SK-N-SH treated with all-trans-retinoic acid at 6 μM for 48 hours (cell line): ENCODE measurements at regions not wholly inside any gene's neighbourhood (a gene's known extent, or its start where the extent isn't known, plus 50 kb on each side); places are given as distances from the start of the nearest gene placed in this dataset.

ENCODE experiments used
- ATAC-seq: fragments of 200-7000 bp; cut with Tn5 transposase; 3 replicates; pipeline ENCODE4 v1.9.1; 2020; ENCODE audit warnings: mild to moderate bottlenecking, moderate library complexity
- ARNTL ChIP-seq: fragments of 450-650 bp; formaldehyde crosslinking; IDR thresholded peaks from 2 replicates; pipeline ENCODE4 v1.5.0; 2020; ENCODE audit warnings: low read depth, mild to moderate bottlenecking, moderate library complexity, borderline replicate concordance
- BACH2 ChIP-seq: fragments of 250-450 bp; sonication (Bioruptor Pico); IDR thresholded peaks from 2 replicates; pipeline ENCODE4 v1.9.0; 2021; ENCODE audit warnings: mild to moderate bottlenecking, borderline replicate concordance
- CREB5 ChIP-seq: fragments of 250-450 bp; sonication (Bioruptor Pico); IDR thresholded peaks from 2 replicates; pipeline ENCODE4 v1.5.1; 2020; ENCODE audit warnings: low read depth, mild to moderate bottlenecking, moderate library complexity
- CSDC2 ChIP-seq: fragments of 250-450 bp; sonication (Bioruptor Pico); IDR thresholded peaks from 2 replicates; pipeline ENCODE4 v1.5.0; 2020; ENCODE audit warnings: mild to moderate bottlenecking, moderate library complexity
- ESRRG ChIP-seq: fragments of 250-450 bp; sonication (Bioruptor Pico); IDR thresholded peaks from 2 replicates; pipeline ENCODE4 v1.6.1; 2021; ENCODE audit warnings: mild to moderate bottlenecking
- GLIS3 ChIP-seq: fragments of 250-450 bp; sonication (Bioruptor Pico); IDR thresholded peaks from 2 replicates; pipeline ENCODE4 v1.5.0; 2020; ENCODE audit warnings: mild to moderate bottlenecking, moderate library complexity
- ISL1 ChIP-seq: fragments of 250-450 bp; sonication (Bioruptor Pico); IDR thresholded peaks from 2 replicates; pipeline ENCODE4 v2.1.2; 2022; ENCODE audit warnings: mild to moderate bottlenecking, moderate library complexity
- OSR1 ChIP-seq: fragments of 250-450 bp; sonication (Bioruptor Pico); IDR thresholded peaks from 2 replicates; pipeline ENCODE4 v1.8.0; 2022; ENCODE audit warnings: moderate library complexity, mild to moderate bottlenecking, inconsistent platforms
- PATZ1 ChIP-seq: fragments of 250-450 bp; sonication (Bioruptor Pico); IDR thresholded peaks from 2 replicates; pipeline ENCODE4 v1.8.0; 2020; ENCODE audit warnings: mild to moderate bottlenecking, moderate library complexity, borderline replicate concordance
- POU6F1 ChIP-seq: fragments of 250-450 bp; sonication (Bioruptor Pico); IDR thresholded peaks from 2 replicates; pipeline ENCODE4 v1.8.0; 2021; ENCODE audit warnings: low read depth, mild to moderate bottlenecking, moderate library complexity, borderline replicate concordance
- PPARA ChIP-seq: fragments of 250-450 bp; sonication (Bioruptor Pico); IDR thresholded peaks from 2 replicates; pipeline ENCODE4 v1.5.0; 2020; ENCODE audit warnings: mild to moderate bottlenecking, borderline replicate concordance
- RARB ChIP-seq: fragments of 250-450 bp; sonication (Bioruptor Pico); IDR thresholded peaks from 2 replicates; pipeline ENCODE4 v1.8.0; 2021; ENCODE audit warnings: mild to moderate bottlenecking, moderate library complexity
- SNAI2 ChIP-seq: fragments of 250-450 bp; sonication (Bioruptor Pico); IDR thresholded peaks from 2 replicates; pipeline ENCODE4 v1.5.0; 2020; ENCODE audit warnings: mild to moderate bottlenecking, moderate library complexity
- TCF4 ChIP-seq: fragments of 250-450 bp; sonication (Bioruptor Pico); IDR thresholded peaks from 2 replicates; pipeline ENCODE4 v1.8.0; 2021; ENCODE audit warnings: mild to moderate bottlenecking, moderate library complexity, borderline replicate concordance
- TOX ChIP-seq: fragments of 250-450 bp; sonication (Bioruptor Pico); IDR thresholded peaks from 2 replicates; pipeline ENCODE4 v1.8.0; 2021; ENCODE audit warnings: mild to moderate bottlenecking, moderate library complexity, borderline replicate concordance
- ZC3H10 ChIP-seq: fragments of 250-450 bp; sonication (Bioruptor Pico); IDR thresholded peaks from 2 replicates; pipeline ENCODE4 v1.5.1; 2021; ENCODE audit warnings: mild to moderate bottlenecking, moderate library complexity
- ZFP3 ChIP-seq: fragments of 250-450 bp; sonication (Bioruptor Pico); IDR thresholded peaks from 2 replicates; pipeline ENCODE4 v1.5.0; 2020; ENCODE audit warnings: mild to moderate bottlenecking, moderate library complexity
- ZFP30 ChIP-seq: fragments of 450-650 bp; formaldehyde crosslinking; IDR thresholded peaks from 2 replicates; pipeline ENCODE4 v1.5.0; 2022; ENCODE audit warnings: mild to moderate bottlenecking, moderate library complexity
- ZNF565 ChIP-seq: fragments of 450-650 bp; formaldehyde crosslinking; conservative IDR thresholded peaks from 2 replicates; pipeline ENCODE4 v1.5.0; 2020; ENCODE audit warnings: low read depth, mild to moderate bottlenecking, moderate library complexity
- ZNF70 ChIP-seq: fragments of 450-650 bp; formaldehyde crosslinking; IDR thresholded peaks from 2 replicates; pipeline ENCODE4 v1.5.0; 2020; ENCODE audit warnings: mild to moderate bottlenecking, moderate library complexity
- ZNF8 ChIP-seq: fragments of 450-650 bp; formaldehyde crosslinking; IDR thresholded peaks from 2 replicates; pipeline ENCODE4 v1.5.0; 2020; ENCODE audit warnings: mild to moderate bottlenecking, moderate library complexity
- TF ChIP-seq, protein P1 (sequence below): fragments of 250-450 bp; sonication (Bioruptor Pico); IDR thresholded peaks from 2 replicates; pipeline ENCODE4 v1.5.1; 2021; ENCODE audit warnings: mild to moderate bottlenecking, moderate library complexity
- TF ChIP-seq, protein P2 (sequence below): fragments of 250-450 bp; sonication (Bioruptor Pico); IDR thresholded peaks from 2 replicates; pipeline ENCODE4 v1.5.0; 2020; ENCODE audit warnings: mild to moderate bottlenecking, moderate library complexity

GRCh38 chr2:21544392-21544791 is 420.6 kb downstream of the TDRD15 start:
- peak; percentile 62 for TF ChIP-seq TCF4 (CRISPR knock-in tag)
- no peak for TF ChIP-seq ZNF8 (CRISPR knock-in tag)
- ATAC-seq, result no peak

DNA sequence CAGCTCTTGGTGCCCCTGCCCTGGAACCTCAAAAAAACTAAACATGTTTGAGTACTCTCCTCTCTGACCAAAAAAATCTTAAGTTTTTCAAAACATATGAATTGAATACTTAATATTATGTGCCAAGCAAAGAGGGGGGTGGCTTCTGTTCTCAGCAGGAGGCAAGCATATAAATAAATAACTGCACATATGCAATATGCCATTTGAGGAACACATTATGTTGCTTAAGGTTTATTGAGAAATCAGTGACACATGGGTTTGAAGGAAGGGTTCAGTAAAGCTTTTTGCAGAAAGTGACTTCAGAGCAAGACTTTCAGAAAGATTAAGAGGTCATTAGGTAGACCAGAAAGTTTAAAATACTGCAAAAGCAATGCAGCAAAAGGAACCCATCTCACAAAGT is 429.2 kb downstream of the TDRD15 start:
- TF ChIP-seq ISL1 (CRISPR knock-in tag) (no peak), TOX (CRISPR knock-in tag) (no peak), ZNF565 (no peak), PATZ1 (CRISPR knock-in tag) (no peak), ESRRG (CRISPR knock-in tag) (no peak), ZFP30 (CRISPR knock-in tag) (no peak), CREB5 (CRISPR knock-in tag) (no peak), ZNF8 (CRISPR knock-in tag) (no peak), SNAI2 (no peak), PPARA (CRISPR knock-in tag) (no peak)
- TF ChIP-seq, protein P1, sequence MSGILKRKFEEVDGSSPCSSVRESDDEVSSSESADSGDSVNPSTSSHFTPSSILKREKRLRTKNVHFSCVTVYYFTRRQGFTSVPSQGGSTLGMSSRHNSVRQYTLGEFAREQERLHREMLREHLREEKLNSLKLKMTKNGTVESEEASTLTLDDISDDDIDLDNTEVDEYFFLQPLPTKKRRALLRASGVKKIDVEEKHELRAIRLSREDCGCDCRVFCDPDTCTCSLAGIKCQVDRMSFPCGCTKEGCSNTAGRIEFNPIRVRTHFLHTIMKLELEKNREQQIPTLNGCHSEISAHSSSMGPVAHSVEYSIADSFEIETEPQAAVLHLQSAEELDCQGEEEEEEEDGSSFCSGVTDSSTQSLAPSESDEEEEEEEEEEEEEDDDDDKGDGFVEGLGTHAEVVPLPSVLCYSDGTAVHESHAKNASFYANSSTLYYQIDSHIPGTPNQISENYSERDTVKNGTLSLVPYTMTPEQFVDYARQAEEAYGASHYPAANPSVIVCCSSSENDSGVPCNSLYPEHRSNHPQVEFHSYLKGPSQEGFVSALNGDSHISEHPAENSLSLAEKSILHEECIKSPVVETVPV (CRISPR knock-in tag), result no peak
- TF ChIP-seq, all 23 proteins: peak for 0
- no peak for ATAC-seq

DNA sequence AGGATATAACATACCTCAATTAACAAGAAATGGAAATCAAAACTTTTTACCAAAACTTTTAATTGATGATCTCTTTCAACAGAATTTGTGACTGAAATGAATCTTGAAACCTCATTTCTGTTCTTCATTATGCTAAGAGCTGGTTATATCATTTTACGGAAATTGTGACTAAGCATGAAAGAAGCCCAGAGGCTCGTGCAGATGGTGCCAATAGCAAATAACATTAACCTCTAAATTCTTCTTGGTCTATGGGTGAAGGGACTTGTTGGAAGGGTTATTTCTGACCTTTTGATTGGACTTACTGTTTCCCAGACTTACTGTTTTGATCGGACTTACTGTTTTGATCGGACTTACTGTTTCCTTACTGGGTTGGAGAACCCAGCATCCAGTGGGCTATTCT is 435.6 kb downstream of the TDRD15 start:
- TF ChIP-seq TOX (CRISPR knock-in tag), result no peak
- no peak for TF ChIP-seq ARNTL (CRISPR knock-in tag)
- TF ChIP-seq CREB5 (CRISPR knock-in tag), result no peak
- no peak for ATAC-seq

DNA sequence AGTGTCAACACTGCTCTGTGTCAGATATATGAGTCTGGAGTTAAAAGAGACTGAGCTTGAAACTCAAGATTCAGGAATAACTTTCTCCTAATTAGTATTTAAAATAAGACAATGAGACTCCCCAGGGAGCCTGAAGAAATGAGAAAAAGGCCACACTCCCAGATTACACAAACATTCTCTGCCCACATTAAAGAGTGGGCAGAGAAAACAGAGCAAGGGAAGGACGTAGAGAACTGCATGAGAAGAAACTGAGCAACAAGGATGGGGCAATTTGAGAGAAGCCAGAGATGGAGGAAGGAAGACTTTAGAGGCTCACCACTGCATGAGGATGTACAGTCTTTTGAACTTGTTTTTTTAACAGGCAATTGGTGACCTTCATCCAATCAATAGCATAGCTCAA is 438.2 kb downstream of the TDRD15 start:
- TF ChIP-seq, protein P2, sequence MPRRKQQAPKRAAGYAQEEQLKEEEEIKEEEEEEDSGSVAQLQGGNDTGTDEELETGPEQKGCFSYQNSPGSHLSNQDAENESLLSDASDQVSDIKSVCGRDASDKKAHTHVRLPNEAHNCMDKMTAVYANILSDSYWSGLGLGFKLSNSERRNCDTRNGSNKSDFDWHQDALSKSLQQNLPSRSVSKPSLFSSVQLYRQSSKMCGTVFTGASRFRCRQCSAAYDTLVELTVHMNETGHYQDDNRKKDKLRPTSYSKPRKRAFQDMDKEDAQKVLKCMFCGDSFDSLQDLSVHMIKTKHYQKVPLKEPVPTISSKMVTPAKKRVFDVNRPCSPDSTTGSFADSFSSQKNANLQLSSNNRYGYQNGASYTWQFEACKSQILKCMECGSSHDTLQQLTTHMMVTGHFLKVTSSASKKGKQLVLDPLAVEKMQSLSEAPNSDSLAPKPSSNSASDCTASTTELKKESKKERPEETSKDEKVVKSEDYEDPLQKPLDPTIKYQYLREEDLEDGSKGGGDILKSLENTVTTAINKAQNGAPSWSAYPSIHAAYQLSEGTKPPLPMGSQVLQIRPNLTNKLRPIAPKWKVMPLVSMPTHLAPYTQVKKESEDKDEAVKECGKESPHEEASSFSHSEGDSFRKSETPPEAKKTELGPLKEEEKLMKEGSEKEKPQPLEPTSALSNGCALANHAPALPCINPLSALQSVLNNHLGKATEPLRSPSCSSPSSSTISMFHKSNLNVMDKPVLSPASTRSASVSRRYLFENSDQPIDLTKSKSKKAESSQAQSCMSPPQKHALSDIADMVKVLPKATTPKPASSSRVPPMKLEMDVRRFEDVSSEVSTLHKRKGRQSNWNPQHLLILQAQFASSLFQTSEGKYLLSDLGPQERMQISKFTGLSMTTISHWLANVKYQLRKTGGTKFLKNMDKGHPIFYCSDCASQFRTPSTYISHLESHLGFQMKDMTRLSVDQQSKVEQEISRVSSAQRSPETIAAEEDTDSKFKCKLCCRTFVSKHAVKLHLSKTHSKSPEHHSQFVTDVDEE (CRISPR knock-in tag), result no peak
- TF ChIP-seq BACH2 (no peak), CSDC2 (no peak), ZNF8 (CRISPR knock-in tag) (no peak), ZFP30 (CRISPR knock-in tag) (no peak), PPARA (CRISPR knock-in tag) (no peak), ESRRG (CRISPR knock-in tag) (no peak), GLIS3 (CRISPR knock-in tag) (no peak), ZNF70 (CRISPR knock-in tag) (no peak), ZNF565 (no peak), ZFP3 (CRISPR knock-in tag) (no peak), CREB5 (CRISPR knock-in tag) (no peak), ZC3H10 (no peak), TOX (CRISPR knock-in tag) (no peak), RARB (CRISPR knock-in tag) (no peak), ISL1 (CRISPR knock-in tag) (no peak), TCF4 (CRISPR knock-in tag) (no peak), POU6F1 (CRISPR knock-in tag) (no peak), OSR1 (CRISPR knock-in tag) (no peak)
- TF ChIP-seq, protein P1 (CRISPR knock-in tag), result no peak
- ATAC-seq, result no peak
